Inferior parietal cortex (tissue), 1 donor: ENCODE measurements at regions not wholly inside any gene's neighbourhood (a gene's known extent, or its start where the extent isn't known, plus 50 kb on each side); places are given as distances from the start of the nearest gene placed in this dataset.
"Not testable (repeated sequence)": the region's sequence is repeated elsewhere in the genome, so short reads cannot be mapped to it uniquely, and the experiment has no call there.

Source experiments
- DNase-seq: peaks from one replicate; pipeline ENCODE4 v3.0.0-alpha.2; 2016; ENCODE audit errors: extremely low spot score

DNA sequence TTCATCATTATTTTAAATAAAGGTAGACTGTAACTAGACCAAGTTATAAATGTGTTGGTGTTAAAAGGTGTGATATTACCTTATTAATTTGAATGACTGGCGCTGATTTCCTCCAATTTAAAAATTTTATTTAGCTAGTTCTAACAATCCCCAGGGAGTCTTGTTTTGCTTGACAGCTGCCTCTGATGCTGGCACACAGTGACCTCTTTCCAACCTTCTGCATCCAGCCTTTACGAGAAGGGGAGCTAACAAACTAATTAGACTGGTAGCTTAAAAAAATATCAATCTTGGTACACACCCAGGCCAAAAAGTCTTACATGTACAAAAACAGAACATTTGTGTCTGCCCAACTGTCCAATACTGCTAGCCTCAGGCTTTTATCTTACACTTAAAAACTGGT, 51.8 kb upstream of the ENPEP start:
- no peak for DNase-seq

DNA sequence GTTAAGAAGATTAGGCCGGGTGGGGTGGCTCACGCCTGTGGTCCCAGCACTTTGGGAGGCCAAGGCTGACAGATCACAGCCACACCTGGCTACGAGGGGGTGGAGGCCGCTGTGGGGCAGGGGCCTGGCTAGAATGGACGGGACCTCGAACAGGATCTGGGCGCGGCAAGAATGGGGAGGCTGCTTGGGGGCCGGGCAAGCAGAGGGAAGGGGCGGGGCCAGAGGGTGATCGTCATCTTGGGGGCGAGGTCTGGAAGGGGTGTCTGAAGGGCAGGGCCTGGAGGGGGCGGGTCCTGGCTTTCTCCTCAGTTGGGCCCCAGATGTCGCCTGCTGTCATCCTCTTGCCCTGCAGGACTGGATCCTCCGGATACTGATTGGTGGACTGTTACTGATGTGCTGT, 57.3 kb upstream of the ENPEP start:
- DNase-seq: no peak

DNA sequence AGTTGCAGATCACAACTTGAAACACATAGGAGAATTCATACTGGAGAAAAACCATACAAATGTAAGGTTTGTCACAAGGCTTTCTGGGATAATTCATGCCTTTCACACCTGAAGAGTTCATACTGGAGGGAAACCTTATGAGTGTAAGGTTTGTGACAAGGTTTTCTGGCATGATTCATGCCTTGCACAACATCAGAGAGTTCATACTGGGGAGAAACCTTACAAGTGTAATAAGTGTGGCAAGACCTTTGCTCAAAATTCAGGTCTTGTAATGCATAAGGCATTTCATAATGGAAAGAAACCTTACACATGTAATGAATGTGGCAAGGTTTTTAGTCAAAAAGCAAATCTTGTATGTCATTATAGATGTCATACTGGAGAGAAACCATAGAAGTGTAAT, 58.8 kb upstream of the ENPEP start:
- DNase-seq: no peak

DNA sequence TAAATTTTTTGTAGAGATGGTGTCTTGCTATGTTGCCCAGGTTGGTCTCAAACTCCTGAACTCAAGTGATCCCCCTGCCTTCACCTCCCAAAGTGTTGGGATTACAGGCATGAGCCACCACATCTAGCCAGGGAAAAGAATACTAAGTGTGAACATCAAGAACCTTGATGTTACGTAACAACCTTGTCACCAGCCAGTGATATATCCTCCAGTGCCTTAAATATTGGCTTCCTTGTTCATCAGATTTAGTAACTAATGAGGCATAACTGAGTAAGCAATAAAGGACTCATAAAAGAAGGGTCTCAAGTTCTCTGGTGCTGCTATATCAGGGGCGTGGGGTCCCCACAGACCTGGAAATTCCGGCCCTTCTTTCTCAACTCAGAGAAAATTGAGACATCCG, 60.5 kb upstream of the ENPEP start:
- no peak for DNase-seq

DNA sequence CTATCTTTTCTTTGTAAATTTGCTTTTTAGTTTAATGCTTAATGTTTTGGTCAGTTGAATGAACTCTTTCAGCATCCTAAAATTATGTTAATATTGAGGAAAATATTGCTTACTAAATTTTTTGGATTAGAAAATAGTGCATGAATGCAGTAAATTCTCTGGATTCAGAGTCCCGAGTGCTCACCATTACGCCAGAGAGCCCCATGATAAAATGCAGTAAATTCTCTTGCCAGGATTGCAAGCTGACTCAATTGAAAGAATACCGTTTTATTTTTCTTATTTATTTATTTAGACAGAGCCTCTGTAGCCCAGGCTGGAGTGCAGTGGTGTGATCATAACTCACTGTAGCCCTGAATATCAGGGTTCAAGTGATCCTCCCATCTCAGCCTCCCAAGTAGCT, 60.9 kb upstream of the ENPEP start:
- no peak for DNase-seq

DNA sequence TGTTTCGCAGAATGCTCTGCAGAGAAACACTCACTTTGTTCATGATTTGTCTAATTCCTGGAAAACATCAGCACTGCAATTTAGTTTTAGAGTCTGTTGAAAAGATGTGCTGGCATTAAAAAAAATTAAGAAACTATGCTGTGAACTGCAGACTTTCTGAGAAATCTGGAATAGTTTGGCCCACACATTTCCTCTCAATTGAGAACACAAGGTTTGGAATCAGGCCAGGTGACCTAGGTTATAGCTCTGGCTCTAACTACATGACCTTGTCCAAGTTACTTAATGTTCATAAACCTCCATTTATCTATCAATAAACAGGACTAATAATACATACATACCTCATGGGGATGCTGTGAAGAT, 61.4 kb upstream of the ENPEP start:
- DNase-seq: no peak

DNA sequence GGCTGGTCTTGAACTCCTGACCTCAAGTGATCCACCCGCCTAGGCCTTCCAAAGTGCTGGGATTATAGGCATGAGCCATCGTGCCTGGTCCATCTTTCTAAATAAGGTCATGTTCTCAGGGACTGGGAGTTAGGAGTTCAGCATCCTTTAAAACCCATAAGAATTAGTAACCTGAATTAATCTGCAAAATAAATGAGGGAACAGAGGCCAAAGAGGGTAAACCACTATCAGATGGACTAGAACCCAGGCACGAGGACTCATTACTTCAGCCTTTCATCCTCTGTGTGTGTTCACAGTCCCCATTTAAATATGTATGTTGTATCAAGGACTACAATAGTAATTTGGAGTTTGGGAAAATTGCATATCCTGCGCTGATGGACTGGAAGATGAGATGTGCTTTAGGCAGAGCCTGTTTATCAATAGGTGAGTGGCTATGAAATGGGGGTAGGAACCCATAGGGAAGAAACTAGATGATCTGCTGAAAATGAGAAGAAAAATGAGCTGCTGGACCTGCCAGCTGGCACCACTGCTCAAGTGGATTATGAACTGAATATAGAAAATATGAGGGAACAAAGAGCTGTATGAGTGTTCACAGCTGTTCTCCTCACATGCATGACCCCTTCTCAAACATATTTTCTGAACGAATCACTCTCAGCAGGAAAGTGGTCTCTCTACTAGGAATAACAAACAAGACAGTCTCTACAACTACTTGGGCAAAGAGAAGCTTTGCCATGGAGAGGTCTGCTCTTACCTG, 62.0 kb upstream of the ENPEP start:
- DNase-seq: not testable (repeated sequence)

DNA sequence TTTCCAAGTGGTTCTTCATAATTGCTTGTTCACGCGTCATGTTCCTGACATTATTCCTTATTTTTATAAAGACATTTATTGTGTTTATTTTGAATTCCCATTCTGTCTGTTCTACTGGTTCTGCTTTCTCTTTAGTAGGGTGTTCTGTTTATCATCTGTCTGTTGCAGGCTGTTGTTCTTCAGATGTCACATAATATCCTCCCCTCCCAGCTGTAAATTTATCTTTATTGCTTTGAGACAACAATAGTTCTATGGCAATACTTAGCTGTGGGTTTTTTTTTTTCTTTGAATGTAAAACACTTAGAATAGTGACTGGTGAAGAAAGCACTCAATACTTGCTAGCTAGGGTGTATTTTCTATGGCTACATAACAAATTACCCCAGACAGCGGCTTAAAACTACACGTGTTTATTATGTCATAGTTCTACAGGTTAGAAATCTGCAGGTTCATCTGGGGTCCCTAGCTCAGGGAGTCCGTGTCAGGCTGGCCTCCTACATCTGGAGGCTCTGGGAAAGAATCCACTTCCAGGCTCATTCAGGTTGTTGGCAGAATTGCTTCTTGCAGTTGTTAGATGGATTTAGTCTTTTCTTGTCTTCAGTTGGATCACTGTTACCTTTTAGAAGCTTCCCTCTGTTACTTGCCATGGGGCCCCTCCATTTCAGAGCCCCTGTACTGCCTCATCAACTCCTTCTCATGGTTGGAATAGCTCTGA, 63.4 kb upstream of the ENPEP start:
- no peak for DNase-seq

DNA sequence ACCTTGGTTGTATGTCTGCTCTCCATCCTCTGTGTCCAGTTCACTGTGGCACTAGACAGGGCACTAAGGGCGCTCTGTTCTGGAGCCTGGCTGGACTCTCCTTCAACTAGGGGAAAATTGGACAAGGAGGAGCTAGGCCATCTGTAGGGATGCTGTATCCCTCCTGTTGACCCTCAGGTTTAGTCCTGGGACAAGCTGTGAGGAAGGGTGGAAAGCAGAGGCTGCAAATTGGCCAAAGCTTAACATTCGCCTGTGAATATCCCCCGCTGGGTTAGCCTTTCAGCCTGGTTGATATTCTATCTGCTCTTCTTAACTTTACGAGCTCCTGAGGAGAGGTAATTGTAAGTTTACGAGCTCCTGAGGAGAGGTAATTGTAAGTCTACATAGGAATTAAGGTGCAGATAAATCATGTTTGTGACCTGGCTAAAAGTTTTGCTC, 64.4 kb upstream of the ENPEP start:
- no peak for DNase-seq

DNA sequence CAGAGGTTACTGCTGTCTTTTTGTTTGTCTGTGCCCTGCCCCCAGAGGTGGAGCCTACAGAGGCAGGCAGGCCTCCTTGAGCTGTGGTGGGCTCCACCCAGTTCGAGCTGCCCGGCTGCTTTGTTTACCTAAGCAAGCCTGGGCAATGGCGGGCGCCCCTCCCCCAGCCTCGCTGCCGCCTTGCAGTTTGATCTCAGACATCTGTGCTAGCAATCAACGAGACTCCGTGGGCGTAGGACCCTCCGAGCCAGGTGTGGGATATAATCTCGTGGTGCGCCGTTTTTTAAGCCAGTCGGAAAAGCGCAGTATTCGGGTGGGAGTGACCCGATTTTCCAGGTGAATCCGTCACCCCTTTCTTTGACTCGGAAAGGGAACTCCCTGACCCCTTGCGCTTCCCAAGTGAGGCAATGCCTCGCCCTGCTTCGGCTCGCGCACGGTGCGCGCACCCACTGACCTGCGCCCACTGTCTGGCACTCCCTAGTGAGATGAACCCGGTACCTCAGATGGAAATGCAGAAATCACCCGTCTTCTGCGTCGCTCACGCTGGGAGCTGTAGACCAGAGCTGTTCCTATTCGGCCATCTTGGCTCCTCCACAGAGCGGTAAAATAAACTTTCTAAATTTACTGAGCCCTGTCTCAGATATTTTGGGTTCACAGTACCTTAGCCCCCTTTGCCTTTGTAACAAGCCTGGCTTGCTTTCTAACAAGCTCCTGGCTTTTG, 64.9 kb upstream of the ENPEP start:
- not testable (repeated sequence) for DNase-seq

DNA sequence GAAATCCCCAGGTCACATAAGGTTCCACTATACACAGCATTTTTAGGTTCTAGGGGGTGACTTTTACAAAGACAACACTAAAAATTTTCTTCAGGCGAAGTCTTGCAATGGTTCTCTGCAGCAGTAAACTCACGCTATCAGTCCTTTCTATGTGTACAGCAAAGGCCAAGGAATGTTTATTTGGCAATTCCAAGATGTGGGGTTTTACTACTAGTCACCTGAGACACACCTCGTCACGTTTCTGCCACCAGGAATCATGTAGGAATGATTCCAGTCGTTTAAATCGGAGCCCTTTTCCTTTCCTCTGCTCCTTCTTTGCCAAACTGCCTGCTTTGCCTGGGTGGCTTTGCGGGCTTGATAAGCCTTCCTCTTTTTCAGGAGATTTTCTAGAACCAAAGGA, 75.9 kb upstream of the ENPEP start:
- no peak for DNase-seq

DNA sequence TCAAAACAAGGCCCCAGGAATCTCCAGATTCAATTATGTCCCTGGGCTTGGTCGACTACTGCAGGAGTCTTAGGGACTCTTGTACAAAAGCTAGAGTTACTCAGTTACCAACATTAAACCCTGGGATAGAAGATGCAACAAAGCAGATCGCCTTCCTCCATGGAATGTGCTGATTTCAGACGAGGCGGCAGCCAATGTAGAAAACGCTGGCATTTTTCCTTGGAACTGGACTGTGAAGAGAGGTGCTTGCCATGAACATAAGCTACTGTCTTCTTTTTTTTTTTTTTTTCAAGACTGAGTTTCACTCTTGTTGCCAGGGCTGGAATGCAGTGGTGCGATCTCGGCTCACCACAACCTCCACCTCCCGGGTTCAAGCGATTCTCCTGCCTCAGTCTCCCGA, 76.9 kb upstream of the ENPEP start:
- not testable (repeated sequence) for DNase-seq

DNA sequence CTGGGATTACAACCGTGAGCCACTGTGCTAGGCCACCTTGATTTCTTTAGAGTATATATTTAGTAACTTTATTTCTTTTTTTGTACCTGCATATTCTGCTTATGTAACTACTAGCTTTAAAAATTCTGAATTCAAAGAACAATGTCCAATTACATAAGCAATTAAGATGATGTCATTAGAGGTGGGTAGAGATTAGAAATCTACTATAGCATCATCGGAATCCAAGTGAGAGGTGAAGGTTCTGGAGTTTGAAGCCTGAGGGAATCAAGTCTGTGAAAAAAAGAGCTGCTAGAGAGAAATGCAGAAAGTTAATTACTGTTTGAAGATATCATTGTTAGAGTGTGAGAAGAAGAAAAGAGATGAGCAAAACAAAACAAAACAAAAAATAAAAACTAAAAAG, 79.0 kb upstream of the ENPEP start:
- DNase-seq: no peak

DNA sequence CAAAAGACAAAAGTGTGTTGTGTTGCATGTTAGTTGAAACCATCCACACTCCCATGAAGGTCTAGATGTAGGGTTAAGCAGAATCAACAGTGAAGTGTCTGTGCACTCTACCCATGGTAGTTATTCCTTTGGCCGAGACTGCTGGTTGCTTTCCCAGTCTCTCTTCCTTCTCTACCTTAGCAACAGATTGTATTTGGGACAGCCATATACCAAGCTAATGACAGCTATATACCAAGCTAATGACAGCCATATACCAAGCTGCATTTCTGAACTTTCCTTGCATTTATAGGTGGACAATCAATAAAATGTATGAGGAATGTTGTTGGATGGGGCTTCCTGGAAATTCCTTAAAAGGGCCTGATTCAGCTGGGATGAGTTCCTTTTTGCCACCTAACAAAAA, 80.5 kb upstream of the ENPEP start:
- no peak for DNase-seq

DNA sequence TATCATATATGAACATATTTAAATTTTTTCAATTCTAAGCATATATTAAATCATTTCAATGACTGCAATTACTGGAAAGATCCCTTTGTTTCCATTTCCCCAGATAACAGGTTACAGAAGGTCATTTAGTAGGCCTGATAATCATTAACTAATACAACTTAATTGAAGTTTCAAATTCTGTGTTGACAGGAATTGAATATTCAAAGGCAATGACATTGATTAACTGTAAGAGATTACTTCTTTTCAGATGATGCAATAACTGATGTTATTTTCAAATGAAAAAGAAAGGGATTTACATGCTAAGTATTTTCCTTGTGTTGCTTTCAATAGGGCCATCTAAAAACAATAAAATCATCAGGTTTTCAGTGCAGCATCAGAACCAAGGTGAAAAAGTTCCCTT, 81.1 kb upstream of the ENPEP start:
- DNase-seq: no peak

DNA sequence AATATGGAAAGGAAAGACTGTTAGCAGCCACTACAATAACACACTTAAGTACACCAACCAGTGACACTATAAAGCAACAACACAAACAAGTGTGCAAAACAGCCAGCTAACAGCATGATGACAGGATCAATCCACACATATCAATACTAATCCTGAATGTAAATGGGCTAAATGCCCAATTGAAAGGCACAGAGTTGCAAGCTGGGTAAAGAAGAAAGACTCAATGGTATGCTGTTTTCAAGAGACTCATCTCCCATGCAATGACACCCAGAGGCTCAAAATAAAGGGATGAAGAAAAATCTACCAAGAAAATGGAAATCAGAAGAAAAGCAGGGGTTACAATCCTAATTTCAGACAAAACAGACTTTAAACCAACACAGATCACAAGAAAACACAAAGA, 94.2 kb upstream of the ENPEP start:
- DNase-seq: no peak

DNA sequence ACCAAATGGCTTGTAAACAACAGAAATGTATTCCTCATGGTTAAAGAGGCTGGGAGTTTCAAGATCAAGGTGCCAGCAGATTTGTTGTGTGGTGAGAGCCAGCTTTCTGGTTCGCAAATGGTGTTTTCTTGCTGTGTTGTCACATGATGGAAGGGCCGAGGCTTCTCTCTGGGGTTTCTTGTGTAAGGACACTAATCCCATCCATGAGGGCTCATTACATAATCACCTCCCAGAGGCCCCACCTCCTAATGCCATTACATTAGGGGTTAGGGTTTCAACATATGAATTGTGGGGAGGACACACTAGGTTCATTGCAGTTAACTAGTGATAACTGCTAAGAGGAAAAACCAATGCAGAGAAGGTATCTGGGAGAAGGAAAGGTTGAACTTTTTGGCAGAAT, 103.5 kb upstream of the ENPEP start:
- no peak for DNase-seq

DNA sequence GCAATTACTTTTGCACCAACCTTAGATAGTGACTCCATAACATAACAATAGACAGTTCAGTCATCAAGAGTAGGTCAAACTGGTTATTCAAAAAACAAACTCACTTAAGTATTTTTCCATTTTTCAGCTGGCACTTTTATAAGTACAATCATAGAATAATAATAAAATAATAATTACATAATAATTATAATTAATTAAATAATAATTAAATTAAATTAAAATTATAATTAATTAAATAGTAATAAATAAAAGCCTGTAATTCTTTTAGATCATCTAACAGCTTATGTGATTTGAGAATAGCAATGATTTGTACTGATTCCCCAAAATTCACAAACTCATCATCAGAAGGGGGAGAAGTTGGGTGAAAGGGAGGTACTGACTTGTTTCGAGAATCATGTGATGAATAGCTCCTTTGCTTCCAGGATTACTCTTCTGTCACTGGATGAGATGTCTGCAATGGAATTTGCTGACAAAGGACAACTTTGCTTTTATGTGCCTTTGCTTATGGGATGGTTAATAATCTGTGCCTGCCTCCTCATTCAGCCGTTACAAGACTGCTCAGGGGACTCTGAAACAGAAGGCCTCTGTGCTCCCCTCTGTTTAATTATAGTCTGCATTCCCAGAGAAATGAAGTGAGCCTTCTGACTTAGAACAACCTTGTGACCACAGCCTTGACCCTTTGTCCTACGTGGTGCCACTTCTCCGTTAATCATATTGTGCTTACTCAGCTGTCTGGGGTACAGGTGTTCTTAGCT, 104.8 kb upstream of the ENPEP start:
- DNase-seq: no peak

DNA sequence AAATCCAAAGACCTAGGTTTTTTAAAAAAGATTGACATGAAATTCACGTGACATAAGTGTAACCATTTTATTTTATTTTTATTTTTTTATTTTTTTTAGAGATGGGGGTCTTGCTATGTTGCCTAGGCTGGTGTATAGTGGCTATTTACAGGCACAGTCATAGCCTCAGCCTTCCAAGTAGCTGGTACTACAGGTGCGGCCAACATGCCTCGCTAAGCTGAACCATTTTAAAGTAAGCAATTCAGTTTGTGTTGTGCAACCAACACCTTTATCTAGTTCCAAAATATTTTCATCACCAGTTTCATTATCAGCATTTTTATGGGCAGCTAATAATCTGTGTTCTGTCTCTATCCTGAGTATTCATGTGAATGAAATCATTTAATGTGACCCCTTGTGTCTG, 107.5 kb upstream of the ENPEP start:
- no peak for DNase-seq

DNA sequence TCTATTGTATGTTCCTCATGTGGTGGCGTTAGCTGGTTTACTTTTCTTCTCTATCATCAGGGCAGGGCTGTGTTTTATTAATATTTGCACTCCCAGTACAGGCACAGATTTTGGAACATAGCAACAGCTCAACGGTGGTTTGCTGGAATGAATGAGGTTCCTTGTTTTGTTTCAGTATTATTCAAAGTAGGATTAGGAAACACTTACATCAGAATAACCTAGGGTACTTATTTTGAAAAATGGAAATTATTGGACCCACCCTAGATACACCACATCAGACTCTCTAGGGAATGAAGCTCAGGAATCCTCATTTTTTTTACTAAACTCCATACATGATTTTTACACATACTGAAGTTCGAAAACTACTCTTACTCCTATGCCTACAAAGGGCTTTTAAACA, 108.8 kb upstream of the ENPEP start:
- DNase-seq: no peak

DNA sequence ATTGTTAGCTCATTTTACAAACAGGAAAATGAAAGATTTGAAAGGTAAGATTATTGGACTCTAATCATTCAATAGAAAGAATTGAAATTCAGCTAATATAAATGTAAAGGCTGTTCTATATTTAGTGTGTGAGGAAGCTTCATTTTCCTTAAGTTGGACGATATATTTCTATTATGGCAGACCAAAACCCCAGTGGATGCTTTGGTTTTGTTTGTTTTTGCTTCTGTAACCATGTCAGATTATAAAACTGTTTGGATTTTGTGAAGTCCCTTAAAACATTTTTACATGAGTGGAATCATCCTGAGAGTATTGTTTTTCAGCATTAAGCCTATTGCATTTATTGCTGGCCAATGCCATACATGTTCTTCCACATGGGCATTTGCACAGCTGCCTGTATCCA, 110.2 kb upstream of the ENPEP start:
- no peak for DNase-seq

DNA sequence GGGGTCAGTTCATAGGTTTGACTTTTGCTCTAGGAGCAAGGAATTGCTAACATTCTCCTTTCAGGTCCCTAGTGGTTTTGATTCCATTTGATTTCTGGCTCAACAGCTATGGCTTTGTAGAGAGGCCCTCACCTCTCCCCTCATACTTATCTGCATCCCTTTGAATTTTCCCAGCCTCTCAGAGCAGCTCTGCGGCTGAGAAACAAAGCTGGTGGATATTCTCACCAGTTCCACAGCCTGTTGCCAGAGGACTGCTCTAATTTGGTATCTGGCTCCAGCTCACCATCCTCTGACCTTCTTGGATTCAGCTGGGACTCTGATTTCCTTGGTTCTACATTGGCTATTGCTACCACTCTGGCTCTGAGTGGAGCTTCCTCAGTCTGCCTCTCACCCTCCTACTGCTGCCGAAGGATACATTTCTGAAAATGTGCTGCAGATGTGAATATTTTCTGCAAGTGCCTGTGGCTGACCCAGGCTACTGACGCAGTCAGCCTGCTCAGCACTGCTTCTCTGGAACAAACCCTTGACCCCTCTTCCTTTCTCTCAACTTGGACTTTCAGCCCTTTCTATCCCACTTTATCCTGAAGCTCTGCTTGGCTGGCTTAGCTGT, 110.9 kb upstream of the ENPEP start:
- no peak for DNase-seq
